Loucy (cell line): ENCODE measurements at regions not wholly inside any gene's neighbourhood (a gene's known extent, or its start where the extent isn't known, plus 50 kb on each side); places are given as distances from the start of the nearest gene placed in this dataset.

Experiments
- H2AFZ ChIP-seq: fragments of 200-600 bp; sonication (generic); 2 replicates; pipeline ENCODE4 v1.6.0; 2016; ENCODE audit warnings: antibody characterized with exemption, mild to moderate bottlenecking, low read length, moderate library complexity
- H3F3A ChIP-seq: fragments of 200-600 bp; 2 replicates; pipeline ENCODE4 v1.6.0; 2016; ENCODE audit warnings: antibody characterized with exemption, low read depth, mild to moderate bottlenecking
- H3K27me3 ChIP-seq: fragments of 200-600 bp; sonication (generic); 2 replicates; pipeline ENCODE4 v1.6.1; 2014; ENCODE audit warnings: low read length, mild to moderate bottlenecking; ENCODE audit not compliant: insufficient read depth, poor library complexity, severe bottlenecking
- H3K36me3 ChIP-seq: fragments of 200-600 bp; sonication (generic); 2 replicates; pipeline ENCODE4 v1.6.1; 2016; ENCODE audit warnings: low read length; ENCODE audit not compliant: insufficient read depth
- H3K4me1 ChIP-seq: fragments of 200-600 bp; sonication (generic); 2 replicates; pipeline ENCODE4 v1.5.1; 2014; ENCODE audit warnings: low read length, mild to moderate bottlenecking; ENCODE audit not compliant: insufficient read depth, poor library complexity, severe bottlenecking
- H3K4me2 ChIP-seq: fragments of 200-600 bp; sonication (generic); 2 replicates; pipeline ENCODE4 v1.6.0; 2014; ENCODE audit warnings: antibody characterized with exemption, low read length, low read depth, mild to moderate bottlenecking; ENCODE audit not compliant: poor library complexity, severe bottlenecking
- H3K4me3 ChIP-seq: fragments of 200-600 bp; sonication (generic); 2 replicates; pipeline ENCODE4 v1.5.1; 2014; ENCODE audit warnings: low read length, mild to moderate bottlenecking, mixed read lengths; ENCODE audit not compliant: poor library complexity, severe bottlenecking
- H3K79me2 ChIP-seq: fragments of 200-600 bp; sonication (generic); 2 replicates; pipeline ENCODE4 v1.6.1; 2014; ENCODE audit warnings: low read length; ENCODE audit not compliant: insufficient read depth
- H3K9ac ChIP-seq: fragments of 200-600 bp; sonication (generic); 2 replicates; pipeline ENCODE4 v1.6.0; 2014; ENCODE audit warnings: mild to moderate bottlenecking, low read depth, low read length, moderate library complexity; ENCODE audit not compliant: poor library complexity, severe bottlenecking
- H3K9me2 ChIP-seq: fragments of 200-600 bp; sonication (generic); replicated peaks from 2 replicates; pipeline ENCODE4 v1.6.1; 2016; ENCODE audit warnings: low read depth, low read length, mixed read lengths
- H3K9me3 ChIP-seq: fragments of 200-600 bp; sonication (generic); 2 replicates; pipeline ENCODE4 v1.6.1; 2014; ENCODE audit warnings: mild to moderate bottlenecking, antibody characterized with exemption, low read length, low read depth; ENCODE audit not compliant: insufficient read depth
- H4K20me1 ChIP-seq: fragments of 200-600 bp; sonication (generic); 2 replicates; pipeline ENCODE4 v1.6.0; 2014; ENCODE audit warnings: antibody characterized with exemption, low read length, mild to moderate bottlenecking; ENCODE audit not compliant: insufficient read depth, poor library complexity, severe bottlenecking
- EZH2phosphoT487 ChIP-seq: fragments of 200-600 bp; IDR thresholded peaks from 2 replicates; pipeline ENCODE4 v1.6.1; 2018; ENCODE audit warnings: antibody characterized with exemption, mild to moderate bottlenecking, moderate library complexity, borderline replicate concordance
- TF ChIP-seq, protein P1 (sequence below): fragments of 200-600 bp; sonication (generic); conservative IDR thresholded peaks from 2 replicates; pipeline ENCODE4 v1.5.1; 2014; ENCODE audit warnings: mild to moderate bottlenecking, antibody characterized with exemption, low read length

DNA sequence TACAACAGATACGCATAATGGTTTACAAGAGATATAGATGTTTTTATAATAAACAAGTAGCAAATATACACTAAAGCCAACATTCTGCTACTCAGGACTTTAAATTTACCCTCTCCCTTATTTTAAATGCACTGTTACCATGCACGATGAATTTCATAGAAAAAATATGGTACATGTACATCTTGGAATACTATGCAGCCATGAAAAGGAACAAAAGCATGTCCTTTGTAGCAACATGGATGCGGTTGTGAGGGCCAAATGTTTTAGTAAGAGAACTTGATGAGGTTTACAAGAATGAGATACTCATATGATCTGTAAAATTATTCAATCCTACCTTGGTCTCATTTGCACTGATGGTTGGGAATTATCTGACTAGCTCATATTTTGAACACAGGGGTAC is 769.3 kb downstream of the VGLL3 start:
- no peaks in the 10 kb centered on the region for H4K20me1 ChIP-seq
- H3K9me2 ChIP-seq = no peaks in the 10 kb centered on the region
- no peak overlapping the region for H3K9ac ChIP-seq
- no peak overlapping the region for H3K4me3 ChIP-seq
- no peak overlapping the region for H3K4me2 ChIP-seq
- no peaks in the 10 kb centered on the region for H3K9me3 ChIP-seq
- no peaks in the 10 kb centered on the region for H3K4me1 ChIP-seq
- no peaks in the 10 kb centered on the region for H3K36me3 ChIP-seq
- H3K79me2 ChIP-seq = no peaks in the 10 kb centered on the region
- H3K27me3 ChIP-seq = no peaks in the 10 kb centered on the region
- TF ChIP-seq, protein P1, sequence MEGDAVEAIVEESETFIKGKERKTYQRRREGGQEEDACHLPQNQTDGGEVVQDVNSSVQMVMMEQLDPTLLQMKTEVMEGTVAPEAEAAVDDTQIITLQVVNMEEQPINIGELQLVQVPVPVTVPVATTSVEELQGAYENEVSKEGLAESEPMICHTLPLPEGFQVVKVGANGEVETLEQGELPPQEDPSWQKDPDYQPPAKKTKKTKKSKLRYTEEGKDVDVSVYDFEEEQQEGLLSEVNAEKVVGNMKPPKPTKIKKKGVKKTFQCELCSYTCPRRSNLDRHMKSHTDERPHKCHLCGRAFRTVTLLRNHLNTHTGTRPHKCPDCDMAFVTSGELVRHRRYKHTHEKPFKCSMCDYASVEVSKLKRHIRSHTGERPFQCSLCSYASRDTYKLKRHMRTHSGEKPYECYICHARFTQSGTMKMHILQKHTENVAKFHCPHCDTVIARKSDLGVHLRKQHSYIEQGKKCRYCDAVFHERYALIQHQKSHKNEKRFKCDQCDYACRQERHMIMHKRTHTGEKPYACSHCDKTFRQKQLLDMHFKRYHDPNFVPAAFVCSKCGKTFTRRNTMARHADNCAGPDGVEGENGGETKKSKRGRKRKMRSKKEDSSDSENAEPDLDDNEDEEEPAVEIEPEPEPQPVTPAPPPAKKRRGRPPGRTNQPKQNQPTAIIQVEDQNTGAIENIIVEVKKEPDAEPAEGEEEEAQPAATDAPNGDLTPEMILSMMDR = no peak
- TF ChIP-seq EZH2phosphoT487 = no peak
- H3F3A ChIP-seq = no peaks in the 10 kb centered on the region
- no peak overlapping the region for H2AFZ ChIP-seq

- no peak overlapping the region for H3K9ac ChIP-seq
- no peaks in the 10 kb centered on the region for H4K20me1 ChIP-seq
- no peaks in the 10 kb centered on the region for H3F3A ChIP-seq
- no peaks in the 10 kb centered on the region for H3K27me3 ChIP-seq
- H3K36me3 ChIP-seq = no peaks in the 10 kb centered on the region
- H3K9me3 ChIP-seq = no peaks in the 10 kb centered on the region
- H3K4me2 ChIP-seq = no peak overlapping the region
- no peaks in the 10 kb centered on the region for H3K79me2 ChIP-seq
- H3K9me2 ChIP-seq = no peaks in the 10 kb centered on the region
- no peak overlapping the region for H2AFZ ChIP-seq
- no peak for TF ChIP-seq EZH2phosphoT487
- TF ChIP-seq, protein P1 = no peak
- H3K4me3 ChIP-seq = no peak overlapping the region
- no peaks in the 10 kb centered on the region for H3K4me1 ChIP-seq
Measured at GRCh38 chr3:86208772-86209171, 782.2 kb downstream of the VGLL3 start.

GRCh38 chr3:86182606-86183005 is 808.3 kb downstream of the VGLL3 start:
- Histone ChIP-seq H3K4me1 (no peaks in the 10 kb centered on the region), H3K9me3 (no peaks in the 10 kb centered on the region), H3K4me2 (no peak overlapping the region), H2AFZ (no peak overlapping the region), H3K9me2 (no peaks in the 10 kb centered on the region), H3K36me3 (no peaks in the 10 kb centered on the region), H3K4me3 (no peak overlapping the region), H3K79me2 (no peaks in the 10 kb centered on the region), H4K20me1 (no peaks in the 10 kb centered on the region), H3K27me3 (no peaks in the 10 kb centered on the region), H3K9ac (no peak overlapping the region), H3F3A (no peaks in the 10 kb centered on the region)
- TF ChIP-seq, protein P1 = no peak
- TF ChIP-seq EZH2phosphoT487 = no peak
